Lower leg skin (tissue), 4 donors: ENCODE measurements at regions not wholly inside any gene's neighbourhood (a gene's known extent, or its start where the extent isn't known, plus 50 kb on each side); places are given as distances from the start of the nearest gene placed in this dataset.

ENCODE experiments used
- DNase-seq, 2 donors: peaks; one replicate each; pipeline ENCODE4 v3.0.0-alpha.2; 2019; ENCODE audit warnings: low spot score in 2 of 2
- H3K4me3 ChIP-seq: fragments of 200-600 bp; sonication (generic); 2 replicates; pipeline ENCODE4 v1.5.1; 2017; ENCODE audit warnings: mild to moderate bottlenecking, low read depth; ENCODE audit not compliant: poor library complexity, severe bottlenecking
- CTCF ChIP-seq, 3 donors: fragments of 450-650 bp; IDR thresholded peaks; one replicate each; pipeline ENCODE4 v1.5.1; 2016; ENCODE audit warnings: antibody characterized with exemption in 3 of 3, mild to moderate bottlenecking in 3 of 3, moderate library complexity in 2 of 3
- POLR2A ChIP-seq, 2 donors: fragments of 450-650 bp; IDR thresholded peaks; one replicate each; pipeline ENCODE4 v1.6.1; 2016 to 2017; ENCODE audit warnings: antibody characterized with exemption in 2 of 2, mild to moderate bottlenecking in 1 of 2, moderate library complexity in 1 of 2
- WGBS, 2 donors: methylation state at CpG; one replicate each; pipeline ENCODE4 v1.1.5; 2018; 5-methylcytosine and 5-hydroxymethylcytosine counted together
- intact Hi-C: fragments of 100-400 bp; cut with DNase I; formaldehyde crosslinking; loops from one replicate; pipeline ENCODE4 v1.15.0; 2023; ENCODE audit warnings: low total_unique reads

GRCh38 chr5:166781737-166782136 is 1509.7 kb upstream of the WWC1 start:
- no peak for DNase-seq
- TF ChIP-seq CTCF (IDR thresholded peaks at IDR 0.05) (no peak), POLR2A (IDR thresholded peaks at IDR 0.05) (no peak)
- 15 to 21% methylated on average over 4 of the region's 4 CpGs for WGBS, 2 donors
- H3K4me3 ChIP-seq: no peak overlapping the region
- intact Hi-C loops: no loop called here

GRCh38 chr5:166784545-166785078 is 1506.8 kb upstream of the WWC1 start:
- 91 to 93% methylated on average over 11 to 27 of the region's 29 CpGs for WGBS, 2 donors
- DNase-seq: no peak
- intact Hi-C loops: no loop called here
- no peak for TF ChIP-seq POLR2A (IDR thresholded peaks at IDR 0.05)
- TF ChIP-seq CTCF (IDR thresholded peaks at IDR 0.05): no peak
- no peak overlapping the region for H3K4me3 ChIP-seq

- no peak for DNase-seq
- 80 to 98% methylated on average over 2 of the region's 2 CpGs for WGBS, 2 donors
- no peak overlapping the region for H3K4me3 ChIP-seq
- TF ChIP-seq CTCF (IDR thresholded peaks at IDR 0.05): no peak
- no peak for TF ChIP-seq POLR2A (IDR thresholded peaks at IDR 0.05)
- intact Hi-C loops: no loop called here
Observed at GRCh38 chr5:166786178-166786577, 1505.3 kb upstream of the WWC1 start.

- DNase-seq: no peak
- WGBS, 2 donors: 86 to 87% methylated on average over 8 of the region's 8 CpGs
- H3K4me3 ChIP-seq: no peak overlapping the region
- no peak for TF ChIP-seq POLR2A (IDR thresholded peaks at IDR 0.05)
- TF ChIP-seq CTCF (IDR thresholded peaks at IDR 0.05): no peak
- intact Hi-C loops: no loop called here
Observed at GRCh38 chr5:166786889-166787288, 1504.6 kb upstream of the WWC1 start.

GRCh38 chr5:166788050-166788449 is 1503.4 kb upstream of the WWC1 start:
- intact Hi-C loops: no loop called here
- no peak overlapping the region for H3K4me3 ChIP-seq
- DNase-seq: no peak
- 38 to 50% methylated on average over 1 of the region's 1 CpG for WGBS, 2 donors
- TF ChIP-seq CTCF (IDR thresholded peaks at IDR 0.05) (no peak), POLR2A (IDR thresholded peaks at IDR 0.05) (no peak)

GRCh38 chr5:166795756-166796155 is 1495.7 kb upstream of the WWC1 start:
- no peak overlapping the region for H3K4me3 ChIP-seq
- intact Hi-C loops: no loop called here
- DNase-seq: no peak
- no peak for TF ChIP-seq CTCF (IDR thresholded peaks at IDR 0.05)
- no peak for TF ChIP-seq POLR2A (IDR thresholded peaks at IDR 0.05)
- 54 to 59% methylated on average over 3 of the region's 3 CpGs for WGBS, 2 donors
